GM18861 (cell line): ENCODE measurements at regions not wholly inside any gene's neighbourhood (a gene's known extent, or its start where the extent isn't known, plus 50 kb on each side); places are given as distances from the start of the nearest gene placed in this dataset.

Experiments
- ATAC-seq: cut with Tn5 transposase; IDR thresholded peaks from one replicate; pipeline ENCODE4 v1.9.1; 2021; ENCODE audit not compliant: unreplicated experiment

DNA sequence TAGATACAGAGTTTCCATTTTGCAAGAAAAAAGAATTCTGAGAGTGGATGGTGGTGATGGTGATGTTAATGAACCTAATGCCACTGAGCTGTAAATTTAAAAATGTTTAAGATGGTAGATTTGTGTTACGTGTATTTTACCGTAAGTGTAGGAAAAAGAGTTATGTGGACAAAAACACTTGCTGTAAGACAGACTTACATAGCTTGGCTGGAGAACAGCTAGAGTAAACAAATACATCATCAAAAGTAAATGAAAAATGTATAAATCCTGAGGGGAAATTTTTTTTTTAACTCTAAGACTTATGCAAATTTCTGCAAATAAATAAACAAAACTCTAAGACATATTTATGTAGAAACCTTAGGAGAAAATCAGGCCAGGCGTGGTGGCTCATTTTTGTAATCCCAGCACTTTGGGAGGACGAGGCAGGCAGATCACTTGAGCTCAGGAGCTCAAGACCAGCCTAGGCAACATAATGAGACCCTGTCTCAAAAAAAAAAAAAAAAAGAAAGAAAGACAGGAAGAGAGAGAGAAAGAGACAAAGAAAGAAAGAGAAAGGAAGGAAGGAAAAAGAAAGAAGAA is 66.2 kb upstream of the CDK13 start:
- ATAC-seq: no peak

DNA sequence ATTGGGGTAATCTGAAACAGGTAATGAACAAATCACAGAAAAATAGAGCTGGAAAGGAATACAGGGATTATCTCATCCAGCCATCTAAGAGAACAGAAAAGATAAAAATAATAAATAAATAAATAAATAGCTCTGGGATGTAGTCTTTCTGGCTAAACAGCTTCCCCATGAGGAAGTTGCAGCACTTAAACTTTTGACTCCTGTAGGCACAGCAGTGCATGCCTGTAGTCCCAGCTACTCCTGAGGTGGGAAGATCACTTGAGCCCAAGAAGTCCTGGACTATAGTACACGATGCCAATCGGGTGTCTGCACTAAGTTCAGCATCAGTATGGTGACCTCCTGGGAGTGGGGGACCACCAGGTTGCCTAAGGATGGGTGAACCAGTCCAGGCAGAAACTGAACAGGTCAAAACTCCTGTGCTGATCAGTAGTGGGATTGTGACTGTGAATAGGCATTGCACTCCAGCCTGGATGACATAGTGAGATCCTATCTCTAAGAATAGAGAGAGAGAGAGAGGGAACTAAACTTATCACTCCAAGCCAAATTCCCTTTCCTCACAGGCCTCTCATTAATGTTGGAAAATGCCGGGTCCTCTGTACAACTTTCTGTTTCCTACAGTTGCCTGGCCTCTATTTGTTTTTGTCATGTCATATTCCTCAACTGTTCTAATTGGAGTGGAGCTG is 61.7 kb upstream of the CDK13 start:
- ATAC-seq: no peak

DNA sequence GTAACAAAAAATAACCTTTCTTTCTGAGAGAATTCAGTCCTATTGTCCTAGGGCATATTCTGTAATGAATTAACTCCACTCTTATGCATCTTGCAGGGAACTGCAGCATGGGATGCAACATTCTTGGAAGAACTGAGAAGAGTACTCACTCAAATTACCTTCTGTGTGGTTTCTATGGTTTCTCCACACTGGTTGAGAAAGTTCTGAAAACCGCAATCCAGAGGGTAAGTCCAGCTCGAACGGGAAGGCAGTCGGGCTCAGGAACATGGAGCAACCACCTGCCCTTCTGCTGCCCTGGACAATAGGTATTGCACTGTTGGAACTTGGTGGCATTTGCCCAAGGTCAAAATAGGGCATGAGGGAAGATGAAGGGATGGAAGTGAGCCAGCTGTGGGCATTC is 59.6 kb upstream of the CDK13 start:
- ATAC-seq: no peak

DNA sequence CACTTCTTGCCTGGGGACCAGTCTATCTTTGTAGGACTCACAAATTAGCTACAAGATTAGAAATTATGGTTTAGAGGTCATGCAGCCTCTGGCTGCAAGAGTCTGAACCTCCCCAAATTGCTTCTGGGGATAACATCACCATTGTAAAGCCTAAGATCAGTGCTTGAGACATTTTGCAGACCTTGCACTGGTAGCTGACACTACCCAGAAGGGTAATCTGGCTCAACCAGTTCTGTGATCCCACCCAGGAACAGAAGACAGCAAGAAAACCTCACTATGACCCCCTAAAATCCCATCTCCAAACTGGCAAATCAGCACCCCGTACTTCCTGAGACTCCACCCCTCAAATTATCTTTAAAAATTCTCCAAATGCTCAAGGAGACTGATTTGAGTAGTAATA is 58.2 kb upstream of the CDK13 start:
- no peak for ATAC-seq

DNA sequence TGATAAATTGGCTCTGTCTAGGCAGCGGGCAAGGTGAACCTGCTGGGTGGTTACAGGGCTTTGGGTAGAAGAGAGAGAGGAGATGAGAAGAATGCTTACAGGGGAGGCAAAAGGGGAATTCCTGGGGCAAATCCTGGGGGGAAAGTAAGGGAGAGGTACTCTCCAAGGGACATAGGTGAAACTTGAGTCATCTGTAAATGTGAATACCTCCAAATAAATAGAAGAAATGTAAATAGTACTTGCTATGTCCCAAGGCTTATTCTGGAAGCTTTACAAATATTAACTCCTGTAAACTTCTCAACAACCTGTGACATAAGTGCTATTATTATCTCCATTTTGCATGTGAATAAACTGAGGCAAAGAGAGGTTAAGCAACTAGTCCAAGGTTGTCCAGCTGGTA is 57.7 kb upstream of the CDK13 start:
- ATAC-seq: no peak

DNA sequence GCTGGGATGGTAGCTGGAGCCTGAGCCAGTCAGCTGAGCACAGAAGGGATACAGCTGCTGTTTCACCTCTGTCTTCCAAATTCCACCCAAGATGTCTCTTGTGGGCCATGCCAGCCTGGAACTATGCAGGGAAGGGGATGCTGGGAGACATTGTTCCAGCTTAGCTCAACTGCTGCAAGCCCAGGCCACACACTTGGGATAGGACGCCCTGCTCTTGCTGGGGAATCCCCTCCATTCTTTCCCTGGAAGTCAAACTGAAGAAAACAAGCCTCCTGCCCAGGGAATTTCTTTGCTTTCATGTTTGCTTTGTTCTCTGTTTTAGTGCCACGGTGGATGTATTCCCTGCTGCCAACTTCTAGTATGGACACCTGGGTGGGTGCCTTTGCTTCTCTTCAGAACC is 55.2 kb upstream of the CDK13 start:
- ATAC-seq: no peak

DNA sequence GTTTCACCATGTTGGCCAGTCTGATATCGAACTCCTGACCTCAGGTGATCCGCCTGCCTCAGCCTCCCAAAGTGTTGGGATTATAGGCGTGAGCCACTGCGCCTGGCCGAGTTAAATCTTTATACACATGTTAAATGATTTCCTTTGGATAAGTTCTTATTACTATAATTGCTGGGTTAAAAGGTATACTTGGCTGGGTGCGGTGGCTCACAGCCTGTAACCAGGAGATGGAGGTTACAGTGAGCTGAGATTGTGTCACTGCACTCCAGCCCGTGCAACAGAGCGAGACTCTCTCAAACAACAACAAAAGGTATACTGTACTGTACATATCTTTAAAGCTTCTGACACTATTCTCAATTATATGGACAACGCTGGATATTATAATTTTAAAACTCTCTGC is 53.2 kb upstream of the CDK13 start:
- no peak for ATAC-seq

DNA sequence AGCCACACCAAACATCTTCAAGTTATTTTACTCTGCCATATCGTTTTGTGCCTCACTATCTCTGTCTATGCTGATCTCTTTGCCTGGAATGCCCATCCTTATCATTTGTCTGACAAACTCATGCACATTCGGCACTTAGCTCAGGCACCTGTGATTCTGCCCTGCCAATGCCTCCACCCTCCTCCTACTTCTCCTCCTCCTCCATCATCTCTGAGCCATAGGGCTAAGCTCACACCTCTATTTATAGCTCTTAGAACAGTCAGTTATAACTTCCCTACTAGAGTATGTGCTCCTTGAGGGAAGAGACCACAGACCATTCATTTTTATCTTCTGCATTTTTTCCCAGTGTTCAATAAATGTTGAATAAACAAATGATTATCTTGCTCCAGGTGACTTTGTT is 51.2 kb upstream of the CDK13 start:
- ATAC-seq: no peak
